ENCODE measurements at regions not wholly inside any gene's neighbourhood (a gene's known extent, or its start where the extent isn't known, plus 50 kb on each side); places are given as distances from the start of the nearest gene placed in this dataset.

- Histone ChIP-seq H3K36me3 (no peaks in the 10 kb centered on the region), H3K4me1 (no peaks in the 10 kb centered on the region), H3K27me3 (no peaks in the 10 kb centered on the region), H3K4me3 (no peak overlapping the region), H3K27ac (no peak overlapping the region), H3K9me3 (no peaks in the 10 kb centered on the region)
- no peak for TF ChIP-seq POLR2A (IDR thresholded peaks at IDR 0.05)
- TF ChIP-seq, protein P1, sequence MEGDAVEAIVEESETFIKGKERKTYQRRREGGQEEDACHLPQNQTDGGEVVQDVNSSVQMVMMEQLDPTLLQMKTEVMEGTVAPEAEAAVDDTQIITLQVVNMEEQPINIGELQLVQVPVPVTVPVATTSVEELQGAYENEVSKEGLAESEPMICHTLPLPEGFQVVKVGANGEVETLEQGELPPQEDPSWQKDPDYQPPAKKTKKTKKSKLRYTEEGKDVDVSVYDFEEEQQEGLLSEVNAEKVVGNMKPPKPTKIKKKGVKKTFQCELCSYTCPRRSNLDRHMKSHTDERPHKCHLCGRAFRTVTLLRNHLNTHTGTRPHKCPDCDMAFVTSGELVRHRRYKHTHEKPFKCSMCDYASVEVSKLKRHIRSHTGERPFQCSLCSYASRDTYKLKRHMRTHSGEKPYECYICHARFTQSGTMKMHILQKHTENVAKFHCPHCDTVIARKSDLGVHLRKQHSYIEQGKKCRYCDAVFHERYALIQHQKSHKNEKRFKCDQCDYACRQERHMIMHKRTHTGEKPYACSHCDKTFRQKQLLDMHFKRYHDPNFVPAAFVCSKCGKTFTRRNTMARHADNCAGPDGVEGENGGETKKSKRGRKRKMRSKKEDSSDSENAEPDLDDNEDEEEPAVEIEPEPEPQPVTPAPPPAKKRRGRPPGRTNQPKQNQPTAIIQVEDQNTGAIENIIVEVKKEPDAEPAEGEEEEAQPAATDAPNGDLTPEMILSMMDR (IDR thresholded peaks at IDR 0.05), result no peak
- WGBS (ENCODE audit: insufficient coverage, low coverage, low lambda C conversion rate, missing lambda C conversion rate), result 41% methylated on average over 5 of the region's 5 CpGs
- no peak for DNase-seq
- no peak for ATAC-seq
- intact Hi-C loops (cut with DNase I), result no loop called here
These were observed 977.4 kb upstream of the FAT3 start for GRCh38 chr11:91247009-91247735.

- no peaks in the 10 kb centered on the region for H3K9me3 ChIP-seq
- H3K4me3 ChIP-seq, result no peak overlapping the region
- H3K4me1 ChIP-seq, result no peaks in the 10 kb centered on the region
- DNase-seq (no peak), ATAC-seq (no peak)
- no peaks in the 10 kb centered on the region for H3K36me3 ChIP-seq
- intact Hi-C loops (cut with DNase I), result no loop called here
- H3K27me3 ChIP-seq, result no peaks in the 10 kb centered on the region
- WGBS (ENCODE audit: insufficient coverage, low coverage, low lambda C conversion rate, missing lambda C conversion rate), result 59% methylated on average over 4 of the region's 4 CpGs
- H3K27ac ChIP-seq, result no peak overlapping the region
- TF ChIP-seq, protein P1 (IDR thresholded peaks at IDR 0.05), result no peak
- no peak for TF ChIP-seq POLR2A (IDR thresholded peaks at IDR 0.05)
These were observed 979.7 kb upstream of the FAT3 start for GRCh38 chr11:91244912-91245311.

- TF ChIP-seq, protein P1 (IDR thresholded peaks at IDR 0.05), result no peak
- no peak for TF ChIP-seq POLR2A (IDR thresholded peaks at IDR 0.05)
- 64% methylated on average over 2 of the region's 2 CpGs for WGBS (ENCODE audit: insufficient coverage, low coverage, low lambda C conversion rate, missing lambda C conversion rate)
- no peaks in the 10 kb centered on the region for H3K4me1 ChIP-seq
- H3K4me3 ChIP-seq, result no peak overlapping the region
- H3K27me3 ChIP-seq, result no peaks in the 10 kb centered on the region
- DNase-seq (no peak), ATAC-seq (no peak)
- H3K27ac ChIP-seq, result no peak overlapping the region
- no peaks in the 10 kb centered on the region for H3K36me3 ChIP-seq
- H3K9me3 ChIP-seq, result no peaks in the 10 kb centered on the region
- intact Hi-C loops (cut with DNase I), result no loop called here
These were observed 981.0 kb upstream of the FAT3 start for GRCh38 chr11:91243630-91244029.

DNA sequence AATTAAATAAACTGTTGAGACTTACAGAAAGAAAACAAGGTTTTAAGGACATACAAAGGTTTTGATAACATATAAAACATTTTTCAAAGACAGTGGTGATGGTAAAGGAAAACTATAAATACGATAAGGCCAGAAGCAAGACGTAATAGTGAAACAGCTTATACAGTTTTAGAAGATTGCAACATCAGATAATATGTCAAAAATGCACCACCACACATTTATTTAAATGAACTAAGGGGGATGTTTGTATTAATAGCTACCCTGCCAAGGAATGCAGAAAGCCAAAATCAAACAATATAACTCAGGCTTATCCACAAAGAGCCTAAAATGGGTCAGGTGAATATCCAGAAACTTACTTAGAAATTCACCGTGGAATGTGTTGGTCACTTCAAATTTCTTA lies 981.6 kb upstream of the FAT3 start:
- H3K27ac ChIP-seq, result no peak overlapping the region
- no peaks in the 10 kb centered on the region for H3K4me1 ChIP-seq
- intact Hi-C loops (cut with DNase I), result no loop called here
- H3K27me3 ChIP-seq, result no peaks in the 10 kb centered on the region
- H3K9me3 ChIP-seq, result no peaks in the 10 kb centered on the region
- TF ChIP-seq POLR2A (IDR thresholded peaks at IDR 0.05), result no peak
- TF ChIP-seq, protein P1 (IDR thresholded peaks at IDR 0.05), result no peak
- no peak overlapping the region for H3K4me3 ChIP-seq
- no peak for DNase-seq
- WGBS (ENCODE audit: insufficient coverage, low coverage, low lambda C conversion rate, missing lambda C conversion rate), result 45% methylated on average over 3 of the region's 3 CpGs
- ATAC-seq, result no peak
- H3K36me3 ChIP-seq, result no peaks in the 10 kb centered on the region
